H1 (cell line): ENCODE measurements at regions not wholly inside any gene's neighbourhood (a gene's known extent, or its start where the extent isn't known, plus 50 kb on each side); places are given as distances from the start of the nearest gene placed in this dataset.

Source experiments
- CTCF ChIA-PET: fragments of 300-600 bp; sonication (Branson Sonifier 250); formaldehyde crosslinking; loops from one replicate; lab custom pipeline; 2021; ENCODE audit not compliant: partially characterized antibody; lab: Charles Lee
- POLR2A ChIA-PET: fragments of 300-600 bp; sonication (Branson Sonifier 250); formaldehyde crosslinking; loops from one replicate; lab custom pipeline; 2021; ENCODE audit warnings: inconsistent platforms; ENCODE audit not compliant: partially characterized antibody; lab: Charles Lee
- DNase-seq, 2 experiments: peaks; one replicate each; pipeline versions ENCODE4 v3.0.0 to v3.0.0-alpha.2; 2010 to 2022; ENCODE audit warnings: low spot score in 2 of 2, low read depth in 1 of 2, mixed read lengths in 1 of 2
- FAIRE-seq: peaks from 2 replicates; lab custom pipeline; 2011; peaks lifted over from hg19 to GRCh38; lab: Jason Lieb, UNC
- H2AFZ ChIP-seq: 2 replicates; pipeline ENCODE4 v1.8.1; 2012; ENCODE audit warnings: low read length, inconsistent platforms
- H2AK5ac ChIP-seq: 2 replicates; pipeline ENCODE4 v1.6.1; 2013; ENCODE audit warnings: low read depth, low read length
- H2BK120ac ChIP-seq: replicated peaks from 2 replicates; pipeline ENCODE3; 2013; ENCODE audit warnings: low read depth, low read length, inconsistent platforms
- H2BK12ac ChIP-seq: 2 replicates; pipeline ENCODE4 v1.6.1; 2013; ENCODE audit warnings: low read depth, low read length
- H2BK15ac ChIP-seq: 2 replicates; pipeline ENCODE4 v1.6.1; 2013; ENCODE audit warnings: low read length
- H2BK20ac ChIP-seq: 2 replicates; pipeline ENCODE4 v1.6.1; 2013; ENCODE audit warnings: low read length
- H2BK5ac ChIP-seq: 2 replicates; pipeline ENCODE4 v1.6.1; 2013; ENCODE audit warnings: low read depth, low read length
- H3K14ac ChIP-seq: 2 replicates; pipeline ENCODE4 v1.6.1; 2013; ENCODE audit warnings: inconsistent platforms; ENCODE audit not compliant: insufficient read length
- H3K18ac ChIP-seq: 2 replicates; pipeline ENCODE4 v1.6.1; 2013; ENCODE audit warnings: low read length; ENCODE audit errors: extremely low read depth
- H3K23ac ChIP-seq: 2 replicates; pipeline ENCODE4 v1.6.1; 2013; ENCODE audit warnings: inconsistent platforms; ENCODE audit not compliant: insufficient read length
- H3K23me2 ChIP-seq: 2 replicates; pipeline ENCODE4 v1.6.1; 2013; ENCODE audit warnings: low read depth, low read length
- H3K27ac ChIP-seq: 2 replicates; pipeline ENCODE4 v1.6.1; 2011; ENCODE audit warnings: low read depth, low read length, inconsistent platforms
- H3K27me3 ChIP-seq, 4 experiments: replicated peaks in 1 of 4; 1 replicate in 1 of 4; 2 replicates in 3 of 4; pipeline versions ENCODE4 v1.6.1 to v1.8.1; 2011 to 2013; ENCODE audit warnings: low read length in 3 of 4, mild to moderate bottlenecking in 3 of 4, inconsistent platforms in 2 of 4, mixed read lengths in 2 of 4, moderate library complexity in 1 of 4; ENCODE audit not compliant: control insufficient read depth in 3 of 4, insufficient read depth in 3 of 4; ENCODE audit errors: extremely low read depth in 1 of 4
- H3K36me3 ChIP-seq, 4 experiments: 2 replicates each; pipeline versions ENCODE4 v1.6.1 to v1.8.1; 2011 to 2013; ENCODE audit warnings: mild to moderate bottlenecking in 4 of 4, low read length in 3 of 4, moderate library complexity in 2 of 4, control low read depth in 1 of 4, inconsistent platforms in 1 of 4; ENCODE audit not compliant: insufficient read depth in 4 of 4, control insufficient read depth in 2 of 4
- H3K4ac ChIP-seq: replicated peaks from 2 replicates; pipeline ENCODE3; 2013; ENCODE audit warnings: low read length, low read depth, mixed read lengths, inconsistent platforms; ENCODE audit not compliant: insufficient read length
- H3K4me1 ChIP-seq, 4 experiments: replicated peaks in 1 of 4; 1 replicate in 1 of 4; 2 replicates in 3 of 4; pipeline versions ENCODE4 v1.6.1 to v1.8.1; 2011 to 2013; ENCODE audit warnings: low read length in 3 of 4, inconsistent platforms in 2 of 4, mixed read lengths in 1 of 4; ENCODE audit not compliant: insufficient read depth in 4 of 4, control insufficient read depth in 3 of 4
- H3K4me2 ChIP-seq, 2 experiments: 2 replicates each; pipeline versions ENCODE4 v1.6.1 to v1.8.1; 2011 to 2013; ENCODE audit warnings: low read depth in 2 of 2, low read length in 2 of 2, control low read depth in 1 of 2, inconsistent platforms in 1 of 2, mild to moderate bottlenecking in 1 of 2; ENCODE audit not compliant: insufficient read depth in 1 of 2
- H3K4me3 ChIP-seq, 4 experiments: fragments of 200-600, 300-600 bp in 1 of 4; sonication (generic), shearing (Covaris generic), sonication (Bioruptor Twin) in 1 of 4; 2 replicates each; pipeline versions ENCODE4 v1.5.1 to v1.8.1; 2011 to 2016; ENCODE audit warnings: low read length in 4 of 4, low read depth in 3 of 4, control low read depth in 2 of 4, inconsistent platforms in 2 of 4, mild to moderate bottlenecking in 2 of 4, mixed read lengths in 1 of 4, moderate library complexity in 1 of 4; ENCODE audit not compliant: insufficient read depth in 2 of 4; ENCODE audit errors: extremely low read depth in 1 of 4
- H3K56ac ChIP-seq: replicated peaks from 2 replicates; pipeline ENCODE3; 2013; ENCODE audit warnings: low read depth, mild to moderate bottlenecking, mixed read lengths, low read length, inconsistent platforms; ENCODE audit not compliant: insufficient read length
- H3K79me1 ChIP-seq: 2 replicates; pipeline ENCODE4 v1.6.1; 2013; ENCODE audit warnings: low read depth, low read length, control low read depth
- H3K79me2 ChIP-seq, 2 experiments: 2 replicates each; pipeline versions ENCODE4 v1.6.1 to v1.8.1; 2012 to 2013; ENCODE audit warnings: low read length in 2 of 2, mild to moderate bottlenecking in 2 of 2, inconsistent platforms in 1 of 2; ENCODE audit not compliant: insufficient read depth in 2 of 2, control insufficient read depth in 1 of 2
- H3K9ac ChIP-seq, 4 experiments: replicated peaks in 1 of 4; 1 replicate in 1 of 4; 2 replicates in 3 of 4; pipeline versions ENCODE4 v1.6.1 to v1.8.1; 2011 to 2013; ENCODE audit warnings: low read depth in 3 of 4, low read length in 3 of 4, control low read depth in 2 of 4, mild to moderate bottlenecking in 2 of 4, moderate library complexity in 2 of 4, inconsistent platforms in 1 of 4; ENCODE audit errors: extremely low read depth in 1 of 4
- H3K9me3 ChIP-seq, 2 experiments: 2 replicates each; pipeline versions ENCODE4 v1.6.1 to v1.8.1; 2012 to 2013; ENCODE audit warnings: mild to moderate bottlenecking in 2 of 2, moderate library complexity in 2 of 2, control low read depth in 1 of 2, inconsistent platforms in 1 of 2, low read depth in 1 of 2, low read length in 1 of 2, mixed read lengths in 1 of 2; ENCODE audit not compliant: insufficient read depth in 2 of 2
- H4K20me1 ChIP-seq, 2 experiments: replicated peaks in 1 of 2; 2 replicates each; pipeline versions ENCODE3 to v1.8.1; 2011 to 2013; ENCODE audit warnings: inconsistent platforms in 2 of 2, low read length in 2 of 2, mild to moderate bottlenecking in 1 of 2; ENCODE audit not compliant: insufficient read depth in 2 of 2, control insufficient read depth in 1 of 2
- H4K5ac ChIP-seq: 2 replicates; pipeline ENCODE4 v1.6.1; 2013; ENCODE audit warnings: low read length, low read depth, mixed read lengths, inconsistent platforms; ENCODE audit not compliant: insufficient read length
- H4K8ac ChIP-seq: 2 replicates; pipeline ENCODE4 v1.8.0; 2013; ENCODE audit warnings: mild to moderate bottlenecking, moderate library complexity, low read length, inconsistent platforms; ENCODE audit not compliant: insufficient read depth; ENCODE audit errors: extremely low read depth
- H4K91ac ChIP-seq: replicated peaks from 2 replicates; pipeline ENCODE3; 2013; ENCODE audit warnings: low read length, mixed read lengths, inconsistent platforms; ENCODE audit not compliant: insufficient read length
- RXRA ChIP-seq: IDR thresholded peaks from 2 replicates; pipeline ENCODE4 v1.6.1; 2011; ENCODE audit warnings: low read depth, mild to moderate bottlenecking, low read length, moderate library complexity; ENCODE audit not compliant: insufficient read depth
- WGBS, 2 experiments: shearing (Covaris generic) in 1 of 2; methylation state at CpG; one replicate each; pipeline versions ENCODE4 v1.1.6 to v1.1.7; 2013 to 2015; ENCODE audit warnings: low lambda C conversion rate in 2 of 2, mixed read lengths in 2 of 2, inconsistent platforms in 1 of 2, low coverage in 1 of 2, missing lambda C conversion rate in 1 of 2; ENCODE audit not compliant: insufficient replicate concordance in 2 of 2, insufficient coverage in 1 of 2, insufficient read length in 1 of 2; ENCODE audit errors: extremely low coverage in 1 of 2, missing lambda C conversion rate in 1 of 2; 5-methylcytosine and 5-hydroxymethylcytosine counted together

- Histone ChIP-seq H4K8ac (no peak overlapping the region), H3K4me3 (no peak overlapping the region), H4K91ac (no peak overlapping the region), H2AFZ (no peak overlapping the region), H4K20me1 (no peaks in the 10 kb centered on the region), H3K27me3 (no peaks in the 10 kb centered on the region), H2BK120ac (no peak overlapping the region), H3K18ac (no peak overlapping the region), H2BK12ac (no peak overlapping the region), H2BK20ac (no peak overlapping the region), H3K79me1 (no peaks in the 10 kb centered on the region), H3K4me1 (no peaks in the 10 kb centered on the region), H3K79me2 (no peaks in the 10 kb centered on the region), H2BK15ac (no peak overlapping the region), H3K9me3 (peaks cover 2 to 13% of the 10 kb centered on the region in 2 experiments; a peak in 2 of 4 replicates), H3K23ac (no peak overlapping the region), H3K56ac (no peak overlapping the region), H3K14ac (no peak overlapping the region), H3K36me3 (no peaks in the 10 kb centered on the region), H4K5ac (no peak overlapping the region), H2BK5ac (no peak overlapping the region), H3K9ac (no peak overlapping the region), H3K4ac (no peak overlapping the region), H2AK5ac (no peak overlapping the region), H3K4me2 (no peak overlapping the region), H3K23me2 (no peaks in the 10 kb centered on the region), H3K27ac (no peak overlapping the region)
- POLR2A ChIA-PET = no interaction called here
- CTCF ChIA-PET = interaction anchor here (0.8 kb wide), 1 partner anchor 484 kb away, joined by 3 read pairs; no protein-coding TSS in a partner anchor
- 95% methylated on average over 4 of the region's 4 CpGs; no CpG with 5 or more reads in 1 of the 2 experiments for WGBS, 2 experiments
- no peak for DNase-seq
- no peak for FAIRE-seq
- TF ChIP-seq RXRA = no peak
These were observed 337.8 kb downstream of the THBS2 start for GRCh38 chr6:168915855-168916254.
